HL-60 (cell line): ENCODE measurements at regions not wholly inside any gene's neighbourhood (a gene's known extent, or its start where the extent isn't known, plus 50 kb on each side); places are given as distances from the start of the nearest gene placed in this dataset.

Experiments used
- GABPA ChIP-seq: IDR thresholded peaks from 2 replicates; pipeline ENCODE4 v1.6.1; 2012; ENCODE audit warnings: low read depth
- POLR2AphosphoS5 ChIP-seq: IDR thresholded peaks from 2 replicates; pipeline ENCODE4 v1.6.1; 2012; ENCODE audit warnings: low read depth
- TF ChIP-seq, protein P1 (sequence below): IDR thresholded peaks from one replicate; pipeline ENCODE4 v1.5.1; 2011; ENCODE audit warnings: low read length, control low read depth, inconsistent platforms; ENCODE audit not compliant: insufficient read depth
- TF ChIP-seq, protein P2 (sequence below): IDR thresholded peaks from 2 replicates; pipeline ENCODE4 v1.6.1; 2012; ENCODE audit warnings: low read depth; ENCODE audit not compliant: insufficient replicate concordance

DNA sequence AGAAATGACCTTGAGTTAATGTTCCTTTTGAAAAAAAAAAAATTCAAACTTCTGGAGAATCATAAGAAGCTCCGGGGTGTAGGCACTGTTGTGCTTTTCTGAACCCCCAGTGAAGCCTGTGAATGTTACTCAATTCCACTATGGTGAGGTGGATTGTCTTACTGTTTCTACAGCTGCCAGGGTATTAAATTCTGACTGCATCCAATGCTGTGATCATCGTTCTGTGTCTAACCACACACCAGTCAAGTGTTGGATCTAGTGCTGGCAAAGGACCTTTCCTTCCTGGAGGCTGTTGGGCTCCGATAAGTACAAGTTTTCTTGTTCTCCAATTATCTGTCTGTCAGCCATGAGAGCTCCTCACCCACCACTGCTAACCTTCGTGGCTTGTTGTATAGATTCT, 162.0 kb upstream of the EPHA7 start:
- TF ChIP-seq, protein P1, sequence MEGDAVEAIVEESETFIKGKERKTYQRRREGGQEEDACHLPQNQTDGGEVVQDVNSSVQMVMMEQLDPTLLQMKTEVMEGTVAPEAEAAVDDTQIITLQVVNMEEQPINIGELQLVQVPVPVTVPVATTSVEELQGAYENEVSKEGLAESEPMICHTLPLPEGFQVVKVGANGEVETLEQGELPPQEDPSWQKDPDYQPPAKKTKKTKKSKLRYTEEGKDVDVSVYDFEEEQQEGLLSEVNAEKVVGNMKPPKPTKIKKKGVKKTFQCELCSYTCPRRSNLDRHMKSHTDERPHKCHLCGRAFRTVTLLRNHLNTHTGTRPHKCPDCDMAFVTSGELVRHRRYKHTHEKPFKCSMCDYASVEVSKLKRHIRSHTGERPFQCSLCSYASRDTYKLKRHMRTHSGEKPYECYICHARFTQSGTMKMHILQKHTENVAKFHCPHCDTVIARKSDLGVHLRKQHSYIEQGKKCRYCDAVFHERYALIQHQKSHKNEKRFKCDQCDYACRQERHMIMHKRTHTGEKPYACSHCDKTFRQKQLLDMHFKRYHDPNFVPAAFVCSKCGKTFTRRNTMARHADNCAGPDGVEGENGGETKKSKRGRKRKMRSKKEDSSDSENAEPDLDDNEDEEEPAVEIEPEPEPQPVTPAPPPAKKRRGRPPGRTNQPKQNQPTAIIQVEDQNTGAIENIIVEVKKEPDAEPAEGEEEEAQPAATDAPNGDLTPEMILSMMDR, result no peak
- TF ChIP-seq POLR2AphosphoS5, result no peak
- TF ChIP-seq GABPA, result no peak
- TF ChIP-seq, protein P2, sequence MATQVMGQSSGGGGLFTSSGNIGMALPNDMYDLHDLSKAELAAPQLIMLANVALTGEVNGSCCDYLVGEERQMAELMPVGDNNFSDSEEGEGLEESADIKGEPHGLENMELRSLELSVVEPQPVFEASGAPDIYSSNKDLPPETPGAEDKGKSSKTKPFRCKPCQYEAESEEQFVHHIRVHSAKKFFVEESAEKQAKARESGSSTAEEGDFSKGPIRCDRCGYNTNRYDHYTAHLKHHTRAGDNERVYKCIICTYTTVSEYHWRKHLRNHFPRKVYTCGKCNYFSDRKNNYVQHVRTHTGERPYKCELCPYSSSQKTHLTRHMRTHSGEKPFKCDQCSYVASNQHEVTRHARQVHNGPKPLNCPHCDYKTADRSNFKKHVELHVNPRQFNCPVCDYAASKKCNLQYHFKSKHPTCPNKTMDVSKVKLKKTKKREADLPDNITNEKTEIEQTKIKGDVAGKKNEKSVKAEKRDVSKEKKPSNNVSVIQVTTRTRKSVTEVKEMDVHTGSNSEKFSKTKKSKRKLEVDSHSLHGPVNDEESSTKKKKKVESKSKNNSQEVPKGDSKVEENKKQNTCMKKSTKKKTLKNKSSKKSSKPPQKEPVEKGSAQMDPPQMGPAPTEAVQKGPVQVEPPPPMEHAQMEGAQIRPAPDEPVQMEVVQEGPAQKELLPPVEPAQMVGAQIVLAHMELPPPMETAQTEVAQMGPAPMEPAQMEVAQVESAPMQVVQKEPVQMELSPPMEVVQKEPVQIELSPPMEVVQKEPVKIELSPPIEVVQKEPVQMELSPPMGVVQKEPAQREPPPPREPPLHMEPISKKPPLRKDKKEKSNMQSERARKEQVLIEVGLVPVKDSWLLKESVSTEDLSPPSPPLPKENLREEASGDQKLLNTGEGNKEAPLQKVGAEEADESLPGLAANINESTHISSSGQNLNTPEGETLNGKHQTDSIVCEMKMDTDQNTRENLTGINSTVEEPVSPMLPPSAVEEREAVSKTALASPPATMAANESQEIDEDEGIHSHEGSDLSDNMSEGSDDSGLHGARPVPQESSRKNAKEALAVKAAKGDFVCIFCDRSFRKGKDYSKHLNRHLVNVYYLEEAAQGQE, result no peak
